OCI-LY3 (cell line): ENCODE measurements at regions not wholly inside any gene's neighbourhood (a gene's known extent, or its start where the extent isn't known, plus 50 kb on each side); places are given as distances from the start of the nearest gene placed in this dataset.

ENCODE experiments used
- H2AFZ ChIP-seq: fragments of 200-600, 300-600 bp; shearing (Covaris generic); 2 replicates; pipeline ENCODE4 v1.6.0; 2014; ENCODE audit warnings: antibody characterized with exemption, low read depth, low read length
- H3K27ac ChIP-seq: fragments of 200-600, 300-600 bp; sonication (generic); 2 replicates; pipeline ENCODE4 v1.5.1; 2014; ENCODE audit warnings: mild to moderate bottlenecking, low read length, moderate library complexity, mixed read lengths
- H3K27me3 ChIP-seq: fragments of 200-600, 300-600 bp; sonication (generic); 2 replicates; pipeline ENCODE4 v1.6.1; 2014; ENCODE audit warnings: low read depth, low read length, mixed read lengths
- H3K36me3 ChIP-seq: fragments of 200-600, 300-600 bp; sonication (generic); replicated peaks from 2 replicates; pipeline ENCODE3; 2014; ENCODE audit warnings: low read depth, low read length, mixed read lengths
- H3K4me1 ChIP-seq: fragments of 300-600, 200-600 bp; sonication (generic); 2 replicates; pipeline ENCODE4 v1.6.1; 2014; ENCODE audit warnings: low read length, mixed read lengths
- H3K4me2 ChIP-seq: fragments of 200-600, 300-600 bp; sonication (generic); 2 replicates; pipeline ENCODE4 v1.6.1; 2014; ENCODE audit warnings: low read length, mixed read lengths
- H3K4me3 ChIP-seq: fragments of 300-600, 200-600 bp; sonication (generic); 2 replicates; pipeline ENCODE4 v1.5.1; 2014; ENCODE audit warnings: antibody characterized with exemption, mild to moderate bottlenecking, low read length, moderate library complexity
- H3K79me2 ChIP-seq: fragments of 300-600, 200-600 bp; shearing (Covaris generic); 2 replicates; pipeline ENCODE4 v1.6.1; 2014; ENCODE audit warnings: mild to moderate bottlenecking, low read length, mixed read lengths
- H3K9ac ChIP-seq: fragments of 300-600, 200-600 bp; shearing (Covaris generic); 2 replicates; pipeline ENCODE4 v1.6.0; 2014; ENCODE audit warnings: mild to moderate bottlenecking, low read length, moderate library complexity
- H3K9me3 ChIP-seq: fragments of 200-600, 300-600 bp; shearing (Covaris generic); 2 replicates; pipeline ENCODE4 v1.6.1; 2014; ENCODE audit warnings: low read length, mixed read lengths; ENCODE audit not compliant: insufficient read depth
- H4K20me1 ChIP-seq: fragments of 200-600, 300-600 bp; sonication (generic); 2 replicates; pipeline ENCODE4 v1.6.1; 2016; ENCODE audit warnings: low read length, mixed read lengths; ENCODE audit not compliant: insufficient read depth
- EZH2phosphoT487 ChIP-seq: fragments of 200-600 bp; shearing (Covaris generic); IDR thresholded peaks from 2 replicates; pipeline ENCODE4 v1.6.1; 2018; ENCODE audit warnings: antibody characterized with exemption, mixed run types, low read depth
- TF ChIP-seq, protein P1 (sequence below): fragments of 200-600, 300-600 bp; sonication (generic); IDR thresholded peaks from 2 replicates; pipeline ENCODE4 v1.5.1; 2014; ENCODE audit warnings: antibody characterized with exemption, low read length, low read depth

GRCh38 chr2:147310335-147311057 is 534.3 kb upstream of the ACVR2A start:
- no peak overlapping the region for H3K9ac ChIP-seq
- H3K4me3 ChIP-seq: no peak overlapping the region
- no peaks in the 10 kb centered on the region for H4K20me1 ChIP-seq
- H3K27me3 ChIP-seq: no peaks in the 10 kb centered on the region
- no peaks in the 10 kb centered on the region for H3K79me2 ChIP-seq
- H3K27ac ChIP-seq: no peak overlapping the region
- TF ChIP-seq, protein P1, sequence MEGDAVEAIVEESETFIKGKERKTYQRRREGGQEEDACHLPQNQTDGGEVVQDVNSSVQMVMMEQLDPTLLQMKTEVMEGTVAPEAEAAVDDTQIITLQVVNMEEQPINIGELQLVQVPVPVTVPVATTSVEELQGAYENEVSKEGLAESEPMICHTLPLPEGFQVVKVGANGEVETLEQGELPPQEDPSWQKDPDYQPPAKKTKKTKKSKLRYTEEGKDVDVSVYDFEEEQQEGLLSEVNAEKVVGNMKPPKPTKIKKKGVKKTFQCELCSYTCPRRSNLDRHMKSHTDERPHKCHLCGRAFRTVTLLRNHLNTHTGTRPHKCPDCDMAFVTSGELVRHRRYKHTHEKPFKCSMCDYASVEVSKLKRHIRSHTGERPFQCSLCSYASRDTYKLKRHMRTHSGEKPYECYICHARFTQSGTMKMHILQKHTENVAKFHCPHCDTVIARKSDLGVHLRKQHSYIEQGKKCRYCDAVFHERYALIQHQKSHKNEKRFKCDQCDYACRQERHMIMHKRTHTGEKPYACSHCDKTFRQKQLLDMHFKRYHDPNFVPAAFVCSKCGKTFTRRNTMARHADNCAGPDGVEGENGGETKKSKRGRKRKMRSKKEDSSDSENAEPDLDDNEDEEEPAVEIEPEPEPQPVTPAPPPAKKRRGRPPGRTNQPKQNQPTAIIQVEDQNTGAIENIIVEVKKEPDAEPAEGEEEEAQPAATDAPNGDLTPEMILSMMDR: no peak
- no peak for TF ChIP-seq EZH2phosphoT487
- H3K9me3 ChIP-seq: no peaks in the 10 kb centered on the region
- H2AFZ ChIP-seq: no peak overlapping the region
- H3K4me2 ChIP-seq: no peak overlapping the region
- H3K36me3 ChIP-seq: no peaks in the 10 kb centered on the region
- H3K4me1 ChIP-seq: peaks cover 8% of the 10 kb centered on the region

GRCh38 chr2:147297820-147298219 is 547.0 kb upstream of the ACVR2A start:
- peak overlapping the region; percentile 35 for H3K27ac ChIP-seq
- TF ChIP-seq EZH2phosphoT487: 0 out of 2 replicates have a peak, but pooled peaks have one; percentile 37
- TF ChIP-seq, protein P1: no peak
- H3K79me2 ChIP-seq: no peaks in the 10 kb centered on the region
- H3K4me2 ChIP-seq: peak overlapping the region; percentile 55
- no peaks in the 10 kb centered on the region for H4K20me1 ChIP-seq
- no peaks in the 10 kb centered on the region for H3K36me3 ChIP-seq
- no peaks in the 10 kb centered on the region for H3K27me3 ChIP-seq
- H2AFZ ChIP-seq: no peak overlapping the region
- H3K4me1 ChIP-seq: peaks cover 25% of the 10 kb centered on the region
- no peak overlapping the region for H3K4me3 ChIP-seq
- no peak overlapping the region for H3K9ac ChIP-seq
- no peaks in the 10 kb centered on the region for H3K9me3 ChIP-seq

DNA sequence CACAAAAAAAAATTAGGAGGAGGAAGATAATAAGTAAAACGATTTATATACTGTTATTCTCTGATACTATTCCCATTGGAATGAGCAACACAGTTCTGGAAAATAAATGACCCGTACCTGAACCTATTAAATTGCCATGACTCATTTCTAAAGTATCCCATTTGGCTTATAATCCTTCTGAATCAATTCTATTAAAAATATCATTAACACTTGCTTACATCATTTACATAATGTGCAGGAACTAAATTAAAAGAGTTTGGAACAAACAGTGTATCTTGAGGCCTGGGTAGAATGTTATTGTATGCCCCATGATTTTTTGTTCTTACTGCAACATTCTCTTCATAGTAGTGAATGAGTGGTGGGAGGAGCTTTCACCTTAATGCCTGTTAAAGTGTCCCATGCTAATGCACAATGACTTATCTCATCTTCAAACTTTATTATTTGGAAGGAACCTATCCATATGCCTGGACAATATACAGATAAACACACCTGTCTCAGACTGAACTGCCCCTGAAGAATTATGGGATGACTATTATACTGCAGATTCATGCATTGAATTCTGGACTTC is 549.9 kb upstream of the ACVR2A start:
- H3K9ac ChIP-seq: no peak overlapping the region
- H3K27ac ChIP-seq: no peak overlapping the region
- H2AFZ ChIP-seq: no peak overlapping the region
- no peak overlapping the region for H3K4me3 ChIP-seq
- H3K36me3 ChIP-seq: no peaks in the 10 kb centered on the region
- TF ChIP-seq EZH2phosphoT487: no peak
- TF ChIP-seq, protein P1: no peak
- H3K4me2 ChIP-seq: no peak overlapping the region
- H3K9me3 ChIP-seq: no peaks in the 10 kb centered on the region
- no peaks in the 10 kb centered on the region for H3K27me3 ChIP-seq
- H4K20me1 ChIP-seq: no peaks in the 10 kb centered on the region
- no peaks in the 10 kb centered on the region for H3K79me2 ChIP-seq
- peaks cover 25% of the 10 kb centered on the region for H3K4me1 ChIP-seq

- Histone ChIP-seq H3K4me1 (peaks cover 22% of the 10 kb centered on the region), H3K27ac (no peak overlapping the region), H3K4me3 (no peak overlapping the region), H3K79me2 (no peaks in the 10 kb centered on the region), H2AFZ (no peak overlapping the region), H3K27me3 (no peaks in the 10 kb centered on the region), H3K9ac (no peak overlapping the region), H3K9me3 (no peaks in the 10 kb centered on the region), H3K4me2 (no peak overlapping the region), H4K20me1 (no peaks in the 10 kb centered on the region), H3K36me3 (no peaks in the 10 kb centered on the region)
- TF ChIP-seq, protein P1: no peak
- no peak for TF ChIP-seq EZH2phosphoT487
Observed at GRCh38 chr2:147293991-147294824, 550.6 kb upstream of the ACVR2A start.
